Hematopoietic multipotent progenitor cell treated with erythropoietin and hydrocortisone succinate and interleukin-3 and kit ligand, for 17 days (in vitro differentiated cells): ENCODE measurements at regions not wholly inside any gene's neighbourhood (a gene's known extent, or its start where the extent isn't known, plus 50 kb on each side); places are given as distances from the start of the nearest gene placed in this dataset.
"Not testable (repeated sequence)": the region's sequence is repeated elsewhere in the genome, so short reads cannot be mapped to it uniquely, and the experiment has no call there.

Experiments
- DNase-seq: peaks from one replicate; pipeline ENCODE4 v3.0.0-alpha.2; 2015; ENCODE audit warnings: low spot score

DNA sequence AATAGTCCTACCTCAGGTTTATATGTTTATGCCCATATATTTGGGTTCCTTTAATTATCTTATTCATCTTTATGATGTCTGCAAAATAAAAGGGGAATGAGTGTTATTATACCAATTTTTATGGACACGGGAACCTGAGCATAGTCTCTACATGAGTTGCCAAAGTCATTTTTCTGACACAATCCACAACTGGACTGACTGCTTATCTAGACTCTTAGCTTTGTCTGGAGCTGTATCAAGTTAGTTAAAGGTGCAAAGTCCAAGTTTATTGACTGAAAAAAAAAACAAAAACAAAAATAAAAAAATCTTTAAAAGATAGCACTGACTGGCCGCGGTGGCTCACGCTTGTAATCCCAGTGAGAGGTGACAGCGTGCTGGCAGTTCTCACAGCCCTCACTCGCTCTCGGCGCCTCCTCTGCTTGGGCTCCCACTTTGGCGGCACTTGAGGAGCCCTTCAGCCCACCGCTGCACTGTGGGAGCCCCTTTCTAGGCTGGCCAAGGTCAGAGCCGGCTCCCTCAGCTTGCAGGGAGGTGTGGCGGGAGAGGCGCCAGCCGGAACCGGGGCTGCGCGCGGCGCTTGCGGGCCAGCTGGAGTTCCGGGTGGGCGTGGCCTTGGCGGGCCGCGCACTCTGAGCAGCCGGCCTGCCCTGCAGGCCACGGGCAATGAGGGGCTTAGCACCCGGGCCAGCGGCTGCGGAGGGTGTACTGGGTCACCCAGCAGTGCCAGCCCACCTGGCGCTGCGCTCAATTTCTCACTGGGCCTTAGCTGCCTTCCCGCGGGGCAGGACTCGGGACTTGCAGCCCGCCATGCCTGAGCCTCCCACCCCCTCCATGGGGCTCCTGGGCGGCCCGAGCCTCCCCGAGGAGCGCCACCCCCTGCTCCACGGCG, 116.6 kb upstream of the MBNL1 start:
- not testable (repeated sequence) for DNase-seq

DNA sequence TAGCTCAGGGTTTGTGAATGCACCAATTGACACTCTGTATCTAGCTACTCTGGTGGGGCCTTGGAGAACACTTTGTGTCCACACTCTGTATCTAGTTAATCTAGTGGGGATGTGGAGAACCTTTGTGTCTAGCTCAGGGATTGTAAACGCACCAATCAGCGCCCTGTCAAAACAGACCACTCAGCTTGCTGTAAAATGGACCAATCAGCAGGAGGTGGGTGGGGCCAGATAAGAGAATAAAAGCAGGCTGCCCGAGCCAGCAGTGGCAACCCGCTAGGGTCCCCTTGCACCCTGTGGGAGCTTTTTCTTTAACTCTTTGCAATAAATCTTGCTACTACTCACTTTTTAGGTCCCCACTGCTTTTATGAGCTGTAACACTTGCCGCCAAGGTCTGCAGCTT, 115.6 kb upstream of the MBNL1 start:
- not testable (repeated sequence) for DNase-seq

DNA sequence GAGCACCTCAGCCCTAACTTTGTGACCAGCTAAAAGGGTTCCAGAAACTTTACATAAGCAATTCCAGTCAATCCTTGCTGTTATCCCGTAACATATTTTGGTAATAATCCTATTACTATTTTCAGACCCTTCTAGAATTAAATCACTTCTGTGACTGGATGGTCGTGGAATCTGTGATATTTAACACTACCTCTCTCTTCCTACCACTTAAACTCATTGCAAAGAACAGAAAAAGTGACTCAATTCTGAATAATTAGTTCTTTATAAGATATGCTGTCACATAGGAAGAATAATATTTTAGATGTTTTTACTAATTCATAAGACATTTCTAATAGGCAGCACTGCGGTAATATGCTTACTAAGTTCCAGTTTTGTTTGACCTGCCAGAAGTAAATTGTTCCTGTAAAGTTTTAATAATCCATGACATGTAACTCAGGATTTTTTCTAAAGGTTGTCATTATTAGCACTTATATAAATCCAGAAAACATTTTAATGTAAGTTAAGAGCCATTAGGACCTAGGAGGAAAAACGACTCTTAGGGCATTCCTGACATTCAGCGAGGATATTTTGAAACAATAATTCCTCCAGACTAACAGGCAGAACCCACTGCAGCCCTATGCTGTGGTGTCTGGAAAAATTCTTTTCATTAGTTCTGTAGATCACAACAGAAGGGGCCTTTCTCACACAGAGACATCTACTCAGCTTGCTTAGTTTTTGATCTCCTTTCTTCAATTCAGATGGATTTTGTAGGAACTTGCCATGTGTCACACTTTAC, 113.3 kb upstream of the MBNL1 start:
- no peak for DNase-seq

DNA sequence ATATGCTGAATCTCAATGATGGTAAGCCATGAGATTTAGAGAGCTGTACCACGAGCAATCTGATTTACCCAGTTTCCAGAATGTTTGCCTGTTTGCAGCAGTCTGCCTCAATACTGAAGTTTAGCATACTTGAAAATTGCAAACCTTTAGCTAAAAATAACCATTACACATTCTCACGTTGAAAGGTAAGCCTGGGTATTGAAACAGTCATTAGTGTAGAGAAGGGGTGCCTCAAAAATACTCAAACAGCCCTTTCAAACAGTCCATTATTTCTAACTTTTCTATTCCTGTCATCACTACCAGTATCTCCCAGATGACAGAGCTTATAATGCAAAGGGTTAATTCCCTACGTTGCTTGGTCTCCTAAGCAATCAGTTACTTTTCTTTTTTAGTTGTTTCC, 111.8 kb upstream of the MBNL1 start:
- no peak for DNase-seq

DNA sequence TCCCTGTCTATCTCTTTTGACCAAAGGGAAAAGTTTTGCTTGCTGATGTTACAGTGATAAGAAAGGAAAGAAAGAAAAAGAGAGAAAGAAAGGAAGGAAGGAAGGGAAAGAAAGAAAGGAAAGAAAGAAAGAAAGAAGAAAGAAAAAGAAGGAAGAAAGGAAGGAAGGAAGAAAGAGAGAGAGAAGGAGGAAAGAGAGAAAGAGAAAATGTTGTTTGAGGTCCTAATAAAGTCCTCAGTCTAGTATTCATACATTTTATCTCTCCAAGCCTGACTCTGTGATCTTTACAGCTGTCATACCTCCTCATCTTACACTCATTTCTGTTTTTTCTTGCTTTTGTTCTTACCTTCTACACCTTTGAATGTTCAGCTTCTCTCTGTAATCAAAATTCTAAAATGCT, 111.4 kb upstream of the MBNL1 start:
- DNase-seq: no peak

DNA sequence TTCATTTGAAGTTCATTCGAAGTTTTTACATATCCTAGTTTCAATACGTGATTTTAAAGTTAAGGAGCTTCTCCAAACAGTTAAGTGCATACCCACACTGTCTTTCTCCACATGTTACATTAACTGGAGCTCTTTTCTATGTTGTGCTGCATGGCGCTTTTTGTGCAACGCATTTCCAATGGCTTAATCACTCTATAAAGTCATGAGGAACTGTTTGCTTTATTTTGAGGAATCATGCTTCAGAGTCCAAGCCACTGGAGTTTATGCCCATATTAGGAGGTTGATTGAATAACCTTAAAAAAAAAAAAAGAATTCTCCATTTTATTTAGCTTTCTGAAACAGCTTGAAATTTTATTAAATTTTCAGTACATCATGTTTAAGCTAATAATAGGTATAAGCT, 109.4 kb upstream of the MBNL1 start:
- DNase-seq: no peak

DNA sequence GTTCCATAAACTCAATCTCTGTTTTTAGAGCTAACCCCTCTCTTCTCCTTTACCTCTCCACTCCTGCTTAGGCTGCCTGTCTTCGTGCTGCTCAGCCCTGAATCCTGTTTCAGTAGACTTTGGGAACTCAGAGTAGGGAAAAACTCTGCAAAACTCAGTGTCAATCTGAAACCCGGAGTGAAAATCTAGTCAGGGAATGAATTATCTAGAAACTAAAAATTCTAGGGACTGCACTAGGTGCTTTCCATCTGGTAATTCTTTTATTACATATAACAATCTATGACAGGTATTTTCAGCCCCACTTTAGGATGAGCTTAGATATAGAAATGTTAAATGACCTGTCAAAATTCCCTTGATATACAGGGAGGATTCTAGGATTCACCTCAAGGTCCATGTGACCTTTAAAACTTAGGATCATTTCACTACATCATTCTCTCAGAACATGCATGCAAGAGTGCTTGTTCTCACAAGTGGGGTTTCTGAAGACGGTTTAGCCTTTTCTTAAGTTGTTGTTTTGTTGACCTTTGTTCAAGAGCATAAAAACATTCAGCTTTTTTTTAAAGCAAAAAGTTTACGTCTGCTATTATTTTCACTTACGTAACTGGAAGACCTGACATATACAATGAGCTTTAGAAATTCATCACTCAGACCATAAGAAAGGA, 108.2 kb upstream of the MBNL1 start:
- no peak for DNase-seq

DNA sequence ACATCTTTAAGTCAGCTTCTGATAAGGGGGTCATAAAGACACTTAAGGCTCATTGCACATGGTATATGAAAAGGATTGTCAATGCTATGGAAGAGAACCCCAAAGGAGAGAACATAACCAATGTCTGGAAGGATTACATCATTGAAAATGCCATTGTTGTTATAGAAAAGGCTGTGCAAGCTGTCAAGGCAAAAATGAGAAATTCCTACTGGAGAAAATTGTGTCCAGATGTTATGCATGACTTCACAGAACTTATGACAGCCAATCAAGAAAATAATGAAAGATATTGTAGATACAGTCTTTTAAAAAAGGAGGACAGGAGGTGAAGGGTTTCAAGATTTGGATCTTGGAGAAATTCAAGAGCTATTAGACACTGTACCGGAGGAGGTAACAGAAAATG, 96.3 kb upstream of the MBNL1 start:
- no peak for DNase-seq

DNA sequence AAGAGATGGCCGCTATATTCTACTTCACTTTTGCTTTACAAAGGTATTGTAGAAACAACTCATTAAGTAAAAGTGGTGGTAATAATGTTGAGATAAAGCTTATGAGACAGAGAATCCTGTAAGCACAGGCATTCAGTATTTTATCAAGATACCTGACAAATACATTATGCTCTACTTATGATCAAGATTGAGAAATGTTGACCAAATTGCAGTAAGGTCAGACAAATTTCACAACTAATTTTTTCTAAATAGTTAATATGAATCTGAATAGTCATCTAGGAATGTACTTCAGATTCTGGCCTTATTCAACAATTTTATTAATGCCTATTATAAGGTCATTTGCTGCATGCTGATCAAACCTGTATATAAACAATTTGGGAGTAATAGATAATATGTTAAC, 95.1 kb upstream of the MBNL1 start:
- no peak for DNase-seq

DNA sequence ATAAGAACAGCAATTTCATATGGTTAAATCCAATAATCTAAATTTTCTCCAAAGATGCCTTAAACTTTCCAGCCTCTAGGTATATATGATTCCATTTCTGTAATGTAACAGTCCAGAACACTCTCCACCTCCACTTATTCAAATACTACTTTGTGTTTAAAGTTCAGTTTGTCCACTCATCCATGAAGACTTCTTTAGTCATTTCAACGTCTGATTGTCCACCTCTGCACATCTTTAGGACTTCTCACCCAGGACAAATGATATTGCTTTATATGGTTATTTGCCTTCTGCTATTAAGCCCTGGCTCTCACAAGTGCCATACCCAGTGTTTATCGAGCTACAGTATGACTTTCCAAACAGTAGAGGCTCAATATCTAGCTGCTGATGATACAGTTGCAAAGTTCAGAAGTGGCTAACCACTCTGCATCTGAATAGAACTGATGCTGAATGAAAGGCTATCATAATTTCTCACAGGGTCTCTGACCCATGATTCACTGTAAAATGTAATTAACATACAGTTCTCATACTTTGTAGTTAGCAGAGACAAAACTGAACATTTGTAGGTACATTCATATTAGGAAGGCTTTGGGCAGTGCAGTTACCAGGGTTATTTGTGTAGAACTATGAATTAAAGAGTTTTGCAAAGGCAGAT, 93.7 kb upstream of the MBNL1 start:
- no peak for DNase-seq

DNA sequence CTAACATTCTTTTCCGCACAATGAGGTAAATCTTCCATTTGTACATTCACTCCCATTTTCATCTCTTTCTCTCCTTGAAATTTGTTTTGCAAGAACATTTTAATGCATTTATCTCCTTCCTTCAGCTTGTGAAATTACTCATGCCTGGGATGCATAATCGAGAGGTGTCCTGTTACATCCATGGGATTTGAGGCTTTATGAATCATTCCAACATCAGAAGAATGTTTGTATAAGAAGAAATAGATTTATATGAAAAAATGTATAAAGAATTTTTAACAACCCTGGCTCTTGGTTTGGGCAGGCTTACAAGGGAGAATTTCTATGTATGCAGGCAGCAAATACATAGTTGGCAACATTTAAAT, 93.2 kb upstream of the MBNL1 start:
- no peak for DNase-seq

DNA sequence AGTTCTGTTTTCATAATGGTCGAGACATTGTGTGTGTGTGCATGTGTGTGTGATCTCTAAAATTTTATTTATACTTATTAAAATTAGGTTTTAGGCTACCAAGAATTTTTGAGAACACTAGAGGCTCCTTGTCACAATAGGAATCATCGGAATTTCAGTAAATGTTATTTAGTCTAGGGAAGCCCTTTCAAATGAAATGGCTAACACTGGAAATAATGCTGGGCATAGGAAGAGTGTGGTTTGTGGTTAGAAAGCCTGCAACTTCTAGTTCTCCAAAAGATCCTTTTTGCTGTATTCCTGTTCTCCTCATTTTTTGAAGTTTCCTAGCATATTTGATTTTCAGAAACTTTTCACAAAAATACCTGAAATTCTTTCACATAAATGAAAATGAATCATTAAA, 92.5 kb upstream of the MBNL1 start:
- DNase-seq: no peak

DNA sequence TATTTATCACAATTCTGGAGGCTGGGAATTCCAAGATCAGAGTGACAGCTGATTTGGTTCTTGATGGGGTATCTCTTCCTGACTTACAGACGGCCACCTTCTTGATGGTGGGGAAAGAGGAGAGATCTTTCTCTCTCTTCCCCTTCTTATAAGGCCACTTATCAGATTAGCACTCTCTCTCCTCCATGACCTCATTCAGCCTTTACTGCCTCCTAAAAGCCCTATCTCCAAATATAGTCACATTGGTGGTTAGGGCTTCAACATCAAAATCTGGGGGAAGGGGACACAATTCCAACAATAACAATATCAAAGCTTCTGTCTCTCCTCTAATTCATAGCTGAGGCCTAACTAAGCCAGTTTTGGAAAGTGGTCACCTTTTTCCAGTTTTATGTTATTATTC, 91.7 kb upstream of the MBNL1 start:
- no peak for DNase-seq

DNA sequence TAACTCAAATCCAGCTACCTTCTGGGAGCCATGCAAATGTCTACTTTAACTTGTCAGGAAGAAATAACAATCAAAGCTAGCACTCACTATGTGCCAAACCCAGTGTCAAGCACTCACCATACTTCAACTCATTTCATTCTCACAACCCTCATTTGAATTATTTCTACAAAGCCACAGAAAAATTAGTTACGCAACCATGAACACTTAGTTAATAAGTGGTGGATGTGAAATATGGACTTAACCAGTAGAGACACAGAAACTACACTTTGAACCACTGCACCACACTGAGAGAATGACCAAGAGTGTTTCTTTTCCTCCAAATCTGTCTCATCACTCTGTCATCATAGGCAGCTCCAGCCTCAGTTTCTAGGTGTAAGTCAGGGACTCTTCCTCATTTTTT, 91.0 kb upstream of the MBNL1 start:
- no peak for DNase-seq

DNA sequence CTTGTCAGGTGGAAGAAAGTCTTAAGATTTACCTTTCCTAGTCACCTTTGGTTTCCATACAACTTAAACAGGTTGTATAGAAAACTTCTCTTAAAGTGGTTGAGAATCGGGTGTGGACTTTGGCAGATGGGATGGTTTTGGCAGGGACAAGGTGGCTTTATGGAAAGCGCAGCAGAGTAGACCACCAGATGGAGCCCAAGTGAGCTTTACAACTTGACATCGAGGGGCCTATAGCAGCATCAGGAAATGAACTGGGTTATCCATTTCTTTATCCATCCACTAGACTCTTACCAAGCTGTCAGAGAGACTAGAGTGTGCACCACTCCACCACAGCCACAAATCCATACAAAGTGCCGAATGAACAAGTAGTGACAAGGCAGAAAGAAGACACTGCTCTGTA, 85.3 kb upstream of the MBNL1 start:
- DNase-seq: peak; percentile 80

DNA sequence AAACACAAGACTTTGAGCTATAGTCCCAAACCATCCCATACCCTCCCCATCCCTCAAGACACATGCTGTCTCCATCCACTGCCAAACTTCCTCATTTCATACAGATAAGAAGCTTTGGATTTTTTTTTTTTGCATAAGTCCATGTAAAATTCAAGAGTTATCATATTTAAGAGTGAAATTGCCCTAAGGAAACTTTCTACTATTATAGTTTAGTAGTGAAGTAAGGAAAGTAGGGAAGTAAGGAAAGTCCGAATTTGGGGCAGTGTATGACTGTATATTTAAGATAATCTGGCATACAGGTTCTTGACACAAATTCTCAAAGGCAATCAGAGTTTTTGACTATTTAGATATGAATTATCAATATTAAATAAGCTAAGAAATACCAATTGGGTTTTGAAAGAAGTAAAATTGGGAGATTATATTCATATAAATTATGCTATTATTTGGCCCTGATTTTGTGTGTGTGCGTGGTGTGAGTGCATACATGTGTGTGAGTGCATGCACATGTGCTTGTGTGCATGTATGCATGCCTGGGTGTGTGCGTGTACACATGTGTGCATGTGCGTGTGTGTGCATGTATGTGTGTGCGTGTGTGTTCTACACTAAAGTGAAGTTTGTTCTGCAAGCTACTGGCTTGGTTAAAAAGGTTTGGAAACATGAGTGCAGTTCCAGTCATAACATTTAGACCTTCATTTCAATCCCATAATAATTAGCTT, 83.6 kb upstream of the MBNL1 start:
- no peak for DNase-seq

DNA sequence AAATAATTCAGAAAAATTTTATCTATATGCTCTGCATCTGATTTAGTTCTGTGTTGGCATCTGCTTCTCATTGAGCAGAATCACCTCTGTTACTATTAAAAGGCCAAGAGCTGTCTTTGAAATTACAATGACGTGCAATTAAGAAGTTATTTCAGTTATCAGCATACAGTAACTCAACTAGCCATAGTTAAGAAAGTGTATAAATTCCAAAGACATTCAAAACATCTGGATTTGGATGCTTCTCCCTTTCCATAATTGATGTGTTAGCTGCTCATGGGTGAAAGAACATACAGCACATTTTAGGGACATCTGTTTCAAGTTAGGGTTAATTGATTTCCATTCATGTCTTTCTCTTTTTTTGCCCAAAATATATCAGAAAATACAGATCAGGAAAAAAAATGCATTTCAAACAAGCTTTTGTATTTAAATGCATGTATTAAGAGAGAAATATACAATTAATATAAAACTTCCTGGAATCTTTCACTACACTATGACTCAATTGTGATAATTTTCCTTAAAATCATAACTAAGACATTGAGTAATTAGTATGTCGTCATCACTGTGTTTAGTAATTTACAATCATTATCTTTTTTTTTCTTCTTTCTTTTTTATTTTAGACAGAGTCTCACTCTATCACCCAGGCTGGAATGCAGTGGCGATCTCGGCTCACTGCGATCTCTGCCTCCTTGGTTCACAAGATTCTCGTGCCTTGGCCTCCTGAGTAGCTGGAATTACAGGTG, 82.7 kb upstream of the MBNL1 start:
- no peak for DNase-seq

DNA sequence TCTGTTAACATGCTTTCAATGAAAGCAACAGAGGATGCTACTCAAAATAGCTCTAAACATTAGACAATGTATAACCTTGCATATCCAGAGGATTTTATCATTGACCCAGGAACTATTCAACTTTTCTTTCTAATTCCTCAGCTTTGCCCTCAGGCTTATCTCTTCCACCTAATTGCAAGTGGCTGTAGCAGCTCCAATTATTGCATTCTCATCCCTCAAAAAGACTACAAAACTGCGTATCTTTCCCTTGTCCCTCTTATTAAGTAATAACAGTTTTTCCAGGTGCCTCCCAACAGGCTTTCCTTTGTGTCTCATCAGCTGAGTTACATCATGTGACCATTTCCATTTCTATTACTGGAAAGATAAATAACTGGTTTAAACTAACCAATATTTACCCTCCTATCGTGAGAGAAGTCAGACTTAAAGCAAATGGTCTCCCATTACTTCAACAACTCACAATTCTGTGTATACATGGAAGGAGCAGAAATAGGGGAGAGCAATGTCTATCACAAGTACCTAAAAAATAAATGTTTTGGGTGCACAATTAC, 78.0 kb upstream of the MBNL1 start:
- DNase-seq: peak; percentile 19

DNA sequence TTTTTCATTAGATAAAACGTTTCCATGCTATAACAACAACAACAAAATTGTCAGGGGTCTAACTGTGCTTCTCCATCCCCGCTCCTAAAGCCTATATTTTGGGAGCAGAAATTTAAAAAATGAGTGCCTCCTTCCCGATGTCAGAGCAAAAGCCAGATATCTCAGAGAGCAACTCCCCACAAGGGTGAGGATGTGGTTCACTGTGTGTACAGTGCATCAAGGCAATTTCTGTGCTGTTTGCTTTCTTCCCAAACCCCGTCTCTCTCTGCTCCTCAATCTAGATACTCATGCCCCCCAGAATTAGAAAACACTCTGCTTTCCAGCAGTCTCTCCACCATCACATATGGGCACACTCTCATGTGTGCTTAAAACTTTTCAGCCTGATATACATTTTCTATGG, 76.7 kb upstream of the MBNL1 start:
- peak; percentile 23 for DNase-seq

DNA sequence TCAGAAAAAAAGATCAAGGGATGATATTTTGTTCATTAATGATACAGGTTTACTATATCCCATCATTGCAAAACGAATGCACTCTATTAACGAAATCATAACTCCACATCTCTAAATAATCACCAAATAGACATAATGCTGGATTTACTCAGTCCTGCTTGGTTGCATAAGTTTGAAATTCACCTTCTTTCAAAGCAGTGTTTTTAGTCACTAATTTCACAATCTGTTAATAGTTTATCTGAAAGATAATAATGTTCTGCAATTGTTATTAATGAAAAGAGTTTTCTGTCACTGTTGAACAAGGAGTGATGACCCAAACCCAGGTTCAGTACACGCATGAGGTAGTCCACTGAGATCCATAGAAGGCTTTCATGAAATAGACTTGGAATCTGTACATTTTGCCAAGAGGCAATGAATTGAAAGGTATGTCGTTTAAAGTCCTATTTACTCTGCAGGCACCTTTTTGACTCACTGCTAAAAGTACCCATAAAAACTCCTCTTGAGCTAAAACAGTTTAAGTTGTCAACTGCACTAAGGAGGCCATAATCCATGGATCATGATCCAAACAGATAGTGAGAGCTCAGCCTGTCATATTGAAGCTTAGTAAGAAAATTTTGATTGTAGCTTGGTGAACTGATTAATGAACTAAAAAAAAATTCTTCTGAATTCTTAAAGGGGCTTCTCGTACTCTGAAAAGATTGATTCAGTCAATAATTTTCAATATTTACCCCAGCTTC, 75.6 kb upstream of the MBNL1 start:
- DNase-seq: peak; percentile 43
